WTC11 (cell line): ENCODE measurements at regions not wholly inside any gene's neighbourhood (a gene's known extent, or its start where the extent isn't known, plus 50 kb on each side); places are given as distances from the start of the nearest gene placed in this dataset.

Source experiments
- ATAC-seq: fragments of 200-7000 bp; cut with Tn5 transposase; 2 replicates; pipeline ENCODE4 v1.10.0; 2021; ENCODE audit warnings: mild to moderate bottlenecking, moderate library complexity
- CTCF ChIA-PET: fragments of 300-600 bp; sonication (Branson Sonifier 250); formaldehyde crosslinking; loops from one replicate; lab custom pipeline; 2021; ENCODE audit warnings: antibody characterized with exemption; lab: Charles Lee
- POLR2A ChIA-PET: fragments of 350-600 bp; sonication (Branson Sonifier 250); formaldehyde crosslinking; loops from one replicate; lab custom pipeline; 2021; ENCODE audit warnings: antibody characterized with exemption; lab: Charles Lee
- DNase-seq: peaks from one replicate; pipeline ENCODE4 v3.0.0; 2021; ENCODE audit warnings: low spot score
- H3K27ac Mint-ChIP-seq: 2 replicates; pipeline ENCODE4 v1.8.0; 2021; ENCODE audit warnings: mixed read lengths
- H3K27me3 Mint-ChIP-seq: 2 replicates; pipeline ENCODE4 v1.8.0; 2021; ENCODE audit warnings: low read depth, mild to moderate bottlenecking, moderate library complexity, mixed read lengths
- H3K36me3 Mint-ChIP-seq: 2 replicates; pipeline ENCODE4 v1.8.0; 2021; ENCODE audit warnings: mixed read lengths
- H3K4me1 Mint-ChIP-seq: 2 replicates; pipeline ENCODE4 v1.8.0; 2022; ENCODE audit warnings: mixed read lengths
- H3K4me3 Mint-ChIP-seq: 2 replicates; pipeline ENCODE4 v1.8.0; 2021; ENCODE audit warnings: mild to moderate bottlenecking, moderate library complexity, mixed read lengths
- H3K9me3 Mint-ChIP-seq: 2 replicates; pipeline ENCODE4 v1.8.0; 2021; ENCODE audit warnings: mixed read lengths
- AR ChIP-seq: fragments of 250-450 bp; sonication (Bioruptor Pico); IDR thresholded peaks from 2 replicates; pipeline ENCODE4 v1.9.0; 2021; ENCODE audit warnings: mild to moderate bottlenecking
- ATF6 ChIP-seq: sonication (generic); formaldehyde crosslinking; IDR thresholded peaks from 2 replicates; pipeline ENCODE4 v1.8.1; 2023; ENCODE audit warnings: mild to moderate bottlenecking, missing genetic modification reagents
- CDX4 ChIP-seq: fragments of 250-450 bp; sonication (Bioruptor Pico); IDR thresholded peaks from 2 replicates; pipeline ENCODE4 v1.9.0; 2021; ENCODE audit warnings: moderate library complexity, mild to moderate bottlenecking, inconsistent platforms, borderline replicate concordance
- CREB1 ChIP-seq: sonication (generic); formaldehyde crosslinking; IDR thresholded peaks from 2 replicates; pipeline ENCODE4 v1.8.0; 2023; ENCODE audit warnings: mild to moderate bottlenecking, missing genetic modification reagents
- CREM ChIP-seq: sonication (generic); formaldehyde crosslinking; IDR thresholded peaks from 2 replicates; pipeline ENCODE4 v1.8.1; 2022; ENCODE audit warnings: mild to moderate bottlenecking, missing genetic modification reagents, moderate library complexity
- CTCF ChIP-seq: fragments of 200-600 bp; IDR thresholded peaks from 2 replicates; pipeline ENCODE4 v1.8.0; 2022; ENCODE audit warnings: antibody characterized with exemption
- ETV6 ChIP-seq: sonication (generic); formaldehyde crosslinking; IDR thresholded peaks from 2 replicates; pipeline ENCODE4 v1.8.1; 2022; ENCODE audit warnings: mild to moderate bottlenecking, missing genetic modification reagents
- FOXJ3 ChIP-seq: sonication (generic); formaldehyde crosslinking; IDR thresholded peaks from 2 replicates; pipeline ENCODE4 v1.9.0; 2021; ENCODE audit warnings: missing genetic modification reagents, mild to moderate bottlenecking, borderline replicate concordance
- NR1H2 ChIP-seq: sonication (generic); formaldehyde crosslinking; IDR thresholded peaks from 2 replicates; pipeline ENCODE4 v1.9.0; 2021; ENCODE audit warnings: mild to moderate bottlenecking, moderate library complexity, missing genetic modification reagents
- PREB ChIP-seq: sonication (generic); formaldehyde crosslinking; IDR thresholded peaks from 2 replicates; pipeline ENCODE4 v1.8.1; 2022; ENCODE audit warnings: mild to moderate bottlenecking, missing genetic modification reagents, moderate library complexity, borderline replicate concordance
- USF1 ChIP-seq: sonication (generic); formaldehyde crosslinking; IDR thresholded peaks from 2 replicates; pipeline ENCODE4 v1.8.0; 2022; ENCODE audit warnings: mild to moderate bottlenecking, missing genetic modification reagents
- ZNF263 ChIP-seq: sonication (generic); formaldehyde crosslinking; IDR thresholded peaks from 2 replicates; pipeline ENCODE4 v1.8.1; 2022; ENCODE audit warnings: low read depth, mild to moderate bottlenecking, moderate library complexity, missing genetic modification reagents
- ZNF317 ChIP-seq: sonication (generic); formaldehyde crosslinking; IDR thresholded peaks from 2 replicates; pipeline ENCODE4 v1.8.1; 2023; ENCODE audit warnings: low read depth, mild to moderate bottlenecking, moderate library complexity, missing genetic modification reagents, borderline replicate concordance
- ZSCAN18 ChIP-seq: fragments of 250-450 bp; sonication (Bioruptor Pico); IDR thresholded peaks from 2 replicates; pipeline ENCODE4 v2.1.2; 2022; ENCODE audit warnings: mild to moderate bottlenecking, moderate library complexity

GRCh38 chr2:71951083-71951468 lies 196.6 kb downstream of the CYP26B1 start:
- Mint-ChIP-seq H3K27me3 (no peaks in the 10 kb centered on the region; the same call in 1 of the 2 replicates), H3K27ac (no peak overlapping the region), H3K4me3 (no peak overlapping the region), H3K9me3 (peaks cover 12% of the 10 kb centered on the region), H3K36me3 (peaks cover 2% of the 10 kb centered on the region; the same call in 1 of the 2 replicates), H3K4me1 (peaks cover 7% of the 10 kb centered on the region)
- no peak for TF ChIP-seq FOXJ3
- TF ChIP-seq ZNF317 (CRISPR knock-in tag): no peak
- ChIA-PET CTCF (interaction anchor here (0.6 to 1.9 kb wide), 3 partner anchors 27 to 359 kb away, joined by 4 to 9 read pairs (median 4); no protein-coding TSS in a partner anchor), POLR2A (no interaction called here)
- no peak for ATAC-seq
- DNase-seq: no peak

GRCh38 chr2:71950256-71951082 lies 197.2 kb downstream of the CYP26B1 start:
- ATAC-seq: no peak
- CTCF ChIA-PET: interaction anchor here (0.7 to 1.8 kb wide), 4 partner anchors 13 to 166 kb away, joined by 3 to 6 read pairs (median 4); no protein-coding TSS in a partner anchor

More at GRCh38 chr2:71950256-71951082, 197.2 kb downstream of the CYP26B1 start:
- H3K4me3 Mint-ChIP-seq: no peak overlapping the region
- no peaks in the 10 kb centered on the region for H3K36me3 Mint-ChIP-seq
- no peak overlapping the region for H3K27ac Mint-ChIP-seq
- DNase-seq: no peak
- no peak for TF ChIP-seq ETV6 (CRISPR knock-in tag)
- TF ChIP-seq CREM (CRISPR knock-in tag): no peak
- TF ChIP-seq ATF6: no peak
- TF ChIP-seq USF1: no peak
- TF ChIP-seq ZNF263 (CRISPR knock-in tag): no peak
- TF ChIP-seq ZSCAN18 (CRISPR knock-in tag): no peak
- TF ChIP-seq CTCF: no peak
- TF ChIP-seq CREB1 (CRISPR knock-in tag): no peak
- no peak for TF ChIP-seq CDX4 (CRISPR knock-in tag)
- TF ChIP-seq PREB (CRISPR knock-in tag): no peak
- no peak for TF ChIP-seq AR (CRISPR knock-in tag)
- no peak for TF ChIP-seq NR1H2
- no peak for TF ChIP-seq ZNF317 (CRISPR knock-in tag)
- TF ChIP-seq, all 79 proteins: peak for 0
- H3K27me3 Mint-ChIP-seq: no peaks in the 10 kb centered on the region; the same call in 1 of the 2 replicates
- peaks cover 9% of the 10 kb centered on the region for H3K9me3 Mint-ChIP-seq
- peaks cover 7% of the 10 kb centered on the region for H3K4me1 Mint-ChIP-seq
- POLR2A ChIA-PET: interaction anchor here (0.7 kb wide), 1 partner anchor 174 kb away, joined by 3 read pairs; no protein-coding TSS in a partner anchor
